ENCODE measurements at regions not wholly inside any gene's neighbourhood (a gene's known extent, or its start where the extent isn't known, plus 50 kb on each side); places are given as distances from the start of the nearest gene placed in this dataset.
"Not testable (repeated sequence)": the region's sequence is repeated elsewhere in the genome, so short reads cannot be mapped to it uniquely, and the experiment has no call there.

- no peak for DNase-seq
Measured at GRCh38 chr3:140871022-140871421, 70.6 kb upstream of the SLC25A36 start.

- not testable (repeated sequence) for DNase-seq
Measured at GRCh38 chr3:140872165-140872564, 69.5 kb upstream of the SLC25A36 start.

GRCh38 chr3:140883428-140884040, 58.1 kb upstream of the SLC25A36 start:
- no peak for DNase-seq

GRCh38 chr3:140885697-140886096, 55.9 kb upstream of the SLC25A36 start:
- DNase-seq, result not testable (repeated sequence)
